ENCODE measurements at regions not wholly inside any gene's neighbourhood (a gene's known extent, or its start where the extent isn't known, plus 50 kb on each side); places are given as distances from the start of the nearest gene placed in this dataset.
"Not testable (repeated sequence)": the region's sequence is repeated elsewhere in the genome, so short reads cannot be mapped to it uniquely, and the experiment has no call there.

DNA sequence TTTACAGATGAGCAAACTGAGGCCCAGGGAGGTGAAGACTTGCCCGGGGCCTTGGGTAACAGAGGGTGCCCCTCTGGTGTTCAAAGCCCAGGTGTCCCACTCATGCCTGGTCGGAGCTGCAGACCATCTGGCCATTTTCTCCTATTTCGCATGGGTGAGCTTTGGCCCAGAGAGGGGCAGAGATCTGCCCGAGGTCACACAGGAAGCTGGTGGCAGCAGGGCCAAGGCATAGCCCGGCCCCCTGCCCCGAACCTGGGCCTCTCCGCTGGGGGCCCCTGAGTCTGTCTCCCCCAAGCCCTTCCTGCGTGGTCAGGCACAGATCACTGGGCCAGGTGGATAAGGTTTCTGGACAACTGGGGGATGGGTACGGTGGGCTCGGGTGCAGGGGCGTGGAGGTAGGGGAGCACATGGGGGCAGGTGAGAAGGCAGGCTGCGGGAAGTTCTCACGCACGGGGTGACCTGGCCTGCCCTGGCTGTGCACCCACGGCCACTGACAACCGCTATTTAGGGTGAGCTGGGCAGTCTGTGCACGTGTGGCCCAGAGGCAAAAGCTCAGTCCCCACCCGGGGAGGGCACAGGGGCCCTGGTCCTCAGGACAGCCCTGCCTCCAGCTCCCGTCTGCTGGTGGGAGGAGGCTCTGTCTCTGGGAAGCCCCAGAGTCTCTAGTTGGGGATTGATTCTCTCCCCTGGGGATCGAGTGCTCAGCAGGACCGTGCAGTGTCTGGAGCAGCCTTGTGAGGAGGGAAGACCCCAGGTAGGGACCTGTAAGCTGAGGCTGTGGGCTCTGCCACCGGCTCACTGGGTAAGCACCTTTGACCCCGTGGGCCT is 68.6 kb downstream of the UNCX start:
- ChIA-PET CTCF (interaction anchor here (2.0 kb wide), 1 partner anchor 10 kb away, joined by 9 read pairs; no protein-coding TSS in a partner anchor), POLR2A (no interaction called here)
- Histone ChIP-seq H3K27me3 (replicated peaks in 2 of 5; ENCODE audit: control insufficient read depth in 4 of 5, insufficient read depth in 5 of 5, low read length in 4 of 5) (peaks cover 0 to 57% (median 12%) of the 10 kb centered on the region in 5 experiments), H3K4me3 (ENCODE audit: control insufficient read depth in 1 of 7, extremely low read depth in 1 of 7, insufficient read depth in 4 of 7, low read depth in 2 of 7, low read length in 6 of 7) (no peak overlapping the region), H3K36me3 (ENCODE audit: control insufficient read depth in 4 of 4, insufficient read depth in 4 of 4, low read length in 3 of 4) (no peaks in the 10 kb centered on the region), H3K4me1 (ENCODE audit: control extremely low read depth in 1 of 4, control insufficient read depth in 4 of 4, insufficient read depth in 4 of 4, low read length in 3 of 4) (no peaks in the 10 kb centered on the region), H3K9me3 (ENCODE audit: control extremely low read depth in 1 of 5, control insufficient read depth in 4 of 5, insufficient read depth in 2 of 5, low read depth in 1 of 5, low read length in 4 of 5) (no peaks in the 10 kb centered on the region), H3K27ac (ENCODE audit: insufficient read depth in 1 of 2, low read depth in 1 of 2, low read length in 2 of 2, poor library complexity in 1 of 2, severe bottlenecking in 2 of 2) (no peak overlapping the region)
- WGBS (ENCODE audit: insufficient coverage) = 55% methylated on average over 19 of the region's 23 CpGs
- DNase-seq = no peak

GRCh38 chr7:1301882-1302251 is 69.2 kb downstream of the UNCX start:
- H3K27me3 ChIP-seq (replicated peaks in 2 of 5; ENCODE audit: control insufficient read depth in 4 of 5, insufficient read depth in 5 of 5, low read length in 4 of 5) = peaks cover 0 to 51% (median 11%) of the 10 kb centered on the region in 5 experiments
- CTCF ChIA-PET = no interaction called here
- no peaks in the 10 kb centered on the region for H3K9me3 ChIP-seq (ENCODE audit: control extremely low read depth in 1 of 5, control insufficient read depth in 4 of 5, insufficient read depth in 2 of 5, low read depth in 1 of 5, low read length in 4 of 5)
- WGBS (ENCODE audit: insufficient coverage) = 74% methylated on average over 16 of the region's 16 CpGs
- POLR2A ChIA-PET = no interaction called here
- H3K36me3 ChIP-seq (ENCODE audit: control insufficient read depth in 4 of 4, insufficient read depth in 4 of 4, low read length in 3 of 4) = no peaks in the 10 kb centered on the region
- H3K27ac ChIP-seq (ENCODE audit: insufficient read depth in 1 of 2, low read depth in 1 of 2, low read length in 2 of 2, poor library complexity in 1 of 2, severe bottlenecking in 2 of 2) = no peak overlapping the region
- no peak for DNase-seq
- H3K4me1 ChIP-seq (ENCODE audit: control extremely low read depth in 1 of 4, control insufficient read depth in 4 of 4, insufficient read depth in 4 of 4, low read length in 3 of 4) = no peaks in the 10 kb centered on the region
- no peak overlapping the region for H3K4me3 ChIP-seq (ENCODE audit: control insufficient read depth in 1 of 7, extremely low read depth in 1 of 7, insufficient read depth in 4 of 7, low read depth in 2 of 7, low read length in 6 of 7)

DNA sequence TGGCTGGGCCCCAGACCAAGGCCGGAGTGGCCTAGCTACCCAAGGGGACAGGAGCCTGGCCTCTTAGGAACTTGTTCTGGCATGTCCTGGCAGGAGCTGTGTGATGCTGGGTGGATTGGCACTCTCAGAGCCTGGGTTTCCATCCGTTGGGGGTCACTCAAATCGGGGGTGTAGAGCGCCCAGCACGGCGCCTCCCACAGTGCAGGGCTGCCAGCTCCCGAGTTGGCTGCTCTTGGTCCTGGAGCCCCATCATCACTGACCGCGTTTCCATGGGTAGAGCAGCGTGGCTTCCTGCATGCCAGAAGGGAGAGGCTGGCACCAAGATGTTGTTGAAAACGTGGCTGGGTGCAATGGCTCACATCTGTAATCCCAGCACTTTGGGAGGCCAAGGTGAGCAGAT is 70.3 kb downstream of the UNCX start:
- DNase-seq = no peak
- peaks cover 0 to 51% (median 6%) of the 10 kb centered on the region in 5 experiments for H3K27me3 ChIP-seq (replicated peaks in 2 of 5; ENCODE audit: control insufficient read depth in 4 of 5, insufficient read depth in 5 of 5, low read length in 4 of 5)
- H3K27ac ChIP-seq (ENCODE audit: insufficient read depth in 1 of 2, low read depth in 1 of 2, low read length in 2 of 2, poor library complexity in 1 of 2, severe bottlenecking in 2 of 2) = no peak overlapping the region
- no peak overlapping the region for H3K4me3 ChIP-seq (ENCODE audit: control insufficient read depth in 1 of 7, extremely low read depth in 1 of 7, insufficient read depth in 4 of 7, low read depth in 2 of 7, low read length in 6 of 7)
- POLR2A ChIA-PET = no interaction called here
- CTCF ChIA-PET = no interaction called here
- no peaks in the 10 kb centered on the region for H3K9me3 ChIP-seq (ENCODE audit: control extremely low read depth in 1 of 5, control insufficient read depth in 4 of 5, insufficient read depth in 2 of 5, low read depth in 1 of 5, low read length in 4 of 5)
- H3K36me3 ChIP-seq (ENCODE audit: control insufficient read depth in 4 of 4, insufficient read depth in 4 of 4, low read length in 3 of 4) = no peaks in the 10 kb centered on the region
- no peaks in the 10 kb centered on the region for H3K4me1 ChIP-seq (ENCODE audit: control extremely low read depth in 1 of 4, control insufficient read depth in 4 of 4, insufficient read depth in 4 of 4, low read length in 3 of 4)
- 83% methylated on average over 8 of the region's 11 CpGs for WGBS (ENCODE audit: insufficient coverage)

DNA sequence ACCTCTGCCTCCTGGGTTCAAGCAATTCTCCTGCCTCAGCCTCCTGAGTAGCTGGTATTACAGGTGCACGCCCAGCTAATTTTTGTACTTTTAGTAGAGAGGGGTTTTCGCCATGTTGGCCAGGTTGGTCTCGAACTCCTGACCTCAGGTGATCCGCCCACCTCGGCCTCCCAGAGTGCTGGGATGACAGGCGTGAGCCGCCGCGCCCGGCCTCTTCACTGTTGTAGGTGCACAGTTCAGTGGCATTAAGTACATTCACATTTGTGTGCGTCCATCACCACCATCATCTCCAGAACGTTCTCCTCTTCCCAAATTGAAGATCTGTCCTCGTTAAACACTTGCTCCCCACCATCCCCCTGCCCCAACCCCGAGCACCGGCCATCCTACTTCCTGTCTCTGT is 71.3 kb downstream of the UNCX start:
- H3K36me3 ChIP-seq (ENCODE audit: control insufficient read depth in 4 of 4, insufficient read depth in 4 of 4, low read length in 3 of 4); POLR2A ChIA-PET; H3K4me3 ChIP-seq (ENCODE audit: control insufficient read depth in 1 of 7, extremely low read depth in 1 of 7, insufficient read depth in 4 of 7, low read depth in 2 of 7, low read length in 6 of 7); CTCF ChIA-PET; H3K27ac ChIP-seq (ENCODE audit: insufficient read depth in 1 of 2, low read depth in 1 of 2, low read length in 2 of 2, poor library complexity in 1 of 2, severe bottlenecking in 2 of 2); H3K9me3 ChIP-seq (ENCODE audit: control extremely low read depth in 1 of 5, control insufficient read depth in 4 of 5, insufficient read depth in 2 of 5, low read depth in 1 of 5, low read length in 4 of 5); DNase-seq; H3K4me1 ChIP-seq (ENCODE audit: control extremely low read depth in 1 of 4, control insufficient read depth in 4 of 4, insufficient read depth in 4 of 4, low read length in 3 of 4): not testable (repeated sequence)
- peaks cover 0 to 44% (median 3%) of the 10 kb centered on the region in 5 experiments for H3K27me3 ChIP-seq (replicated peaks in 2 of 5; ENCODE audit: control insufficient read depth in 4 of 5, insufficient read depth in 5 of 5, low read length in 4 of 5)
- WGBS (ENCODE audit: insufficient coverage) = 86% methylated on average over 14 of the region's 15 CpGs

- 84% methylated on average over 5 of the region's 5 CpGs for WGBS (ENCODE audit: insufficient coverage)
These were observed 73.2 kb downstream of the UNCX start for GRCh38 chr7:1305873-1306272.

DNA sequence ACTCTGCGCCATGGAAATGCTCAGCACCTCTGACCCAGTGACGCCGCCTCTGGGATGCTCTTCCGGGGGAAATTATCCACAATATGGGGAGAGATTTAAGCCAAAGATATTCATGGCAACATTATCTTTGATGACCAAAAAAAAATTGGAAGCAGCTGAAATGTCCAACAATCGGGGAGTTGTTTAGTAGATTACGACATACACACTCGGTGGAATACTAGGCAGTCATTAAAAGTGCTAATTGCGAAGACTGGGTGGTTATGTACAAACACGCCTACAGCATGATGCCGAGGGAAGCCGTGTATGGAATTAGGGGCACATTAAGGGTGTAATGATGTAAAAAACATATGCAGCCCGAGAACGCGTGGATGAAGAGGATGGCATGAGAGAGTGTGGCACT is 75.2 kb downstream of the UNCX start:
- Histone ChIP-seq H3K27me3 (replicated peaks in 2 of 5; ENCODE audit: control insufficient read depth in 4 of 5, insufficient read depth in 5 of 5, low read length in 4 of 5) (peaks cover 0 to 23% (median under 1%) of the 10 kb centered on the region in 5 experiments), H3K36me3 (ENCODE audit: control insufficient read depth in 4 of 4, insufficient read depth in 4 of 4, low read length in 3 of 4) (no peaks in the 10 kb centered on the region), H3K27ac (ENCODE audit: insufficient read depth in 1 of 2, low read depth in 1 of 2, low read length in 2 of 2, poor library complexity in 1 of 2, severe bottlenecking in 2 of 2) (no peak overlapping the region), H3K4me3 (ENCODE audit: control insufficient read depth in 1 of 7, extremely low read depth in 1 of 7, insufficient read depth in 4 of 7, low read depth in 2 of 7, low read length in 6 of 7) (no peak overlapping the region), H3K9me3 (ENCODE audit: control extremely low read depth in 1 of 5, control insufficient read depth in 4 of 5, insufficient read depth in 2 of 5, low read depth in 1 of 5, low read length in 4 of 5) (peaks cover 0 to 5% (median 0%) of the 10 kb centered on the region in 5 experiments), H3K4me1 (ENCODE audit: control extremely low read depth in 1 of 4, control insufficient read depth in 4 of 4, insufficient read depth in 4 of 4, low read length in 3 of 4) (no peaks in the 10 kb centered on the region)
- POLR2A ChIA-PET = no interaction called here
- WGBS (ENCODE audit: insufficient coverage) = over 99% methylated on average over 14 of the region's 14 CpGs
- no peak for DNase-seq
- CTCF ChIA-PET = no interaction called here

More at GRCh38 chr7:1305873-1306272, 73.2 kb downstream of the UNCX start:
- Histone ChIP-seq H3K4me3 (ENCODE audit: control insufficient read depth in 1 of 7, extremely low read depth in 1 of 7, insufficient read depth in 4 of 7, low read depth in 2 of 7, low read length in 6 of 7) (no peak overlapping the region), H3K9me3 (ENCODE audit: control extremely low read depth in 1 of 5, control insufficient read depth in 4 of 5, insufficient read depth in 2 of 5, low read depth in 1 of 5, low read length in 4 of 5) (no peaks in the 10 kb centered on the region), H3K27me3 (replicated peaks in 2 of 5; ENCODE audit: control insufficient read depth in 4 of 5, insufficient read depth in 5 of 5, low read length in 4 of 5) (peaks cover 0 to 36% (median 3%) of the 10 kb centered on the region in 5 experiments), H3K4me1 (ENCODE audit: control extremely low read depth in 1 of 4, control insufficient read depth in 4 of 4, insufficient read depth in 4 of 4, low read length in 3 of 4) (no peaks in the 10 kb centered on the region), H3K36me3 (ENCODE audit: control insufficient read depth in 4 of 4, insufficient read depth in 4 of 4, low read length in 3 of 4) (no peaks in the 10 kb centered on the region), H3K27ac (ENCODE audit: insufficient read depth in 1 of 2, low read depth in 1 of 2, low read length in 2 of 2, poor library complexity in 1 of 2, severe bottlenecking in 2 of 2) (no peak overlapping the region)
- ChIA-PET POLR2A (no interaction called here), CTCF (no interaction called here)
- DNase-seq = no peak

DNA sequence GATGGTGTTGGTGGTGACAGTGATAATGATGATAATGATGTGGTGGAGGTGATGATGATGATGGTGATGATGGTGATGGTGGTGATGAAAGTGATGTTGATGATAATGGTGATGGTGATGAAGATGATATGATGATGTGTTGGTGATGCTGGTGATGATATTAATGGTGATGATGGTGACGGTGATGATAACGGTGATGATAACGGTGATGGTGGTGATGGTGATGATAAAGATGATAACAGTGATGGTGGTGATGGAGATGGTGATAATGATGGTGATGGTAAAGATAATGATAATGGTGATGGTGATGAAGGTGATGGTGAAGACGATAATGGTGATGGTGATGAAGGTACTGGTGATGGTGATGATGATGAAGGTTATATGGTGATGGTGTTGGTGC is 76.6 kb downstream of the UNCX start:
- Histone ChIP-seq H3K4me3 (ENCODE audit: control insufficient read depth in 1 of 7, extremely low read depth in 1 of 7, insufficient read depth in 4 of 7, low read depth in 2 of 7, low read length in 6 of 7) (no peak overlapping the region), H3K36me3 (ENCODE audit: control insufficient read depth in 4 of 4, insufficient read depth in 4 of 4, low read length in 3 of 4) (no peaks in the 10 kb centered on the region), H3K27ac (ENCODE audit: insufficient read depth in 1 of 2, low read depth in 1 of 2, low read length in 2 of 2, poor library complexity in 1 of 2, severe bottlenecking in 2 of 2) (no peak overlapping the region), H3K27me3 (replicated peaks in 2 of 5; ENCODE audit: control insufficient read depth in 4 of 5, insufficient read depth in 5 of 5, low read length in 4 of 5) (peaks cover 0 to 23% (median 0%) of the 10 kb centered on the region in 5 experiments), H3K4me1 (ENCODE audit: control extremely low read depth in 1 of 4, control insufficient read depth in 4 of 4, insufficient read depth in 4 of 4, low read length in 3 of 4) (no peaks in the 10 kb centered on the region), H3K9me3 (ENCODE audit: control extremely low read depth in 1 of 5, control insufficient read depth in 4 of 5, insufficient read depth in 2 of 5, low read depth in 1 of 5, low read length in 4 of 5) (peaks cover 0 to 5% (median 0%) of the 10 kb centered on the region in 5 experiments)
- WGBS (ENCODE audit: insufficient coverage) = 96% methylated on average over 4 of the region's 4 CpGs
- ChIA-PET CTCF (interaction anchor here (0.6 kb wide), 1 partner anchor 213 kb away, joined by 4 read pairs; no protein-coding TSS in a partner anchor), POLR2A (no interaction called here)
- DNase-seq = no peak

Measured in common myeloid progenitor, CD34-positive (primary cell).